Keratinocyte (primary cell): ENCODE measurements at regions not wholly inside any gene's neighbourhood (a gene's known extent, or its start where the extent isn't known, plus 50 kb on each side); places are given as distances from the start of the nearest gene placed in this dataset.

Source experiments
- DNase-seq: peaks from one replicate; pipeline ENCODE4 v3.0.0-alpha.2; 2011; ENCODE audit warnings: low read depth, missing footprints, low spot score
- FAIRE-seq: peaks from 2 replicates; lab custom pipeline; 2011; peaks lifted over from hg19 to GRCh38; lab: Jason Lieb, UNC
- H2AFZ ChIP-seq: 2 replicates; pipeline ENCODE4 v1.6.0; 2012; ENCODE audit warnings: low read length, control low read depth, inconsistent platforms; ENCODE audit not compliant: control insufficient read depth
- H3K27ac ChIP-seq: 2 replicates; pipeline ENCODE4 v1.5.1; 2011; ENCODE audit warnings: low read length; ENCODE audit not compliant: control insufficient read depth, insufficient read depth
- H3K27me3 ChIP-seq: 3 replicates; pipeline ENCODE4 v1.6.0; 2011; ENCODE audit warnings: low read length; ENCODE audit not compliant: control insufficient read depth, insufficient read depth; ENCODE audit errors: extremely low read depth
- H3K36me3 ChIP-seq, 2 experiments: 2 replicates in 1 of 2; 3 replicates in 1 of 2; pipeline ENCODE4 v1.5.1; 2011; ENCODE audit warnings: low read length in 2 of 2, mild to moderate bottlenecking in 1 of 2; ENCODE audit not compliant: control insufficient read depth in 2 of 2, insufficient read depth in 2 of 2; ENCODE audit errors: extremely low read depth in 1 of 2
- H3K4me1 ChIP-seq: 3 replicates; pipeline ENCODE4 v1.5.1; 2011; ENCODE audit warnings: low read length; ENCODE audit not compliant: control insufficient read depth, insufficient read depth; ENCODE audit errors: extremely low read depth
- H3K4me2 ChIP-seq: 3 replicates; pipeline ENCODE4 v1.6.0; 2011; ENCODE audit warnings: low read depth, low read length; ENCODE audit not compliant: control insufficient read depth, insufficient read depth; ENCODE audit errors: extremely low read depth
- H3K4me3 ChIP-seq, 3 experiments: fragments of 200-600 bp in 1 of 3; sonication (generic) in 1 of 3; 2 replicates in 2 of 3; 3 replicates in 1 of 3; pipeline ENCODE4 v1.5.1; 2011 to 2016; ENCODE audit warnings: low read length in 3 of 3, mild to moderate bottlenecking in 3 of 3, control low read depth in 2 of 3, inconsistent platforms in 1 of 3, low read depth in 1 of 3, mixed read lengths in 1 of 3, mixed run types in 1 of 3, moderate library complexity in 1 of 3; ENCODE audit not compliant: control insufficient read depth in 2 of 3, insufficient read depth in 2 of 3; ENCODE audit errors: extremely low read depth in 1 of 3
- H3K79me2 ChIP-seq: 2 replicates; pipeline ENCODE4 v1.6.0; 2012; ENCODE audit warnings: low read length; ENCODE audit not compliant: control insufficient read depth, insufficient read depth
- H3K9ac ChIP-seq: 3 replicates; pipeline ENCODE4 v1.6.0; 2011; ENCODE audit warnings: low read length; ENCODE audit not compliant: control insufficient read depth, insufficient read depth; ENCODE audit errors: extremely low read depth
- H3K9me1 ChIP-seq: 3 replicates; pipeline ENCODE4 v1.6.0; 2011; ENCODE audit warnings: low read length; ENCODE audit not compliant: control insufficient read depth, insufficient read depth; ENCODE audit errors: extremely low read depth
- H3K9me3 ChIP-seq: 2 replicates; pipeline ENCODE4 v1.5.1; 2012; ENCODE audit warnings: low read depth, low read length; ENCODE audit not compliant: control insufficient read depth
- H4K20me1 ChIP-seq: 3 replicates; pipeline ENCODE4 v1.6.0; 2011; ENCODE audit warnings: low read length; ENCODE audit not compliant: control insufficient read depth, insufficient read depth; ENCODE audit errors: extremely low read depth
- EZH2 ChIP-seq: IDR thresholded peaks from one replicate; pipeline ENCODE4 v1.6.1; 2012; ENCODE audit warnings: inconsistent platforms, mild to moderate bottlenecking, low read length, moderate library complexity
- dilution Hi-C: fragments of 300-500 bp; cut with MboI; formaldehyde crosslinking; loops from one replicate; pipeline ENCODE4 v1.7.0; 2020; ENCODE audit warnings: low sequenced_read_pairs; ENCODE audit not compliant: extremely low pct_ligation_motif_present
- TF ChIP-seq, protein P1 (sequence below), 3 experiments: IDR thresholded peaks in 1 of 3; conservative IDR thresholded peaks in 1 of 3; optimal IDR thresholded peaks in 1 of 3; 2 replicates in 2 of 3; 3 replicates in 1 of 3; pipeline versions ENCODE3 to v1.5.1; 2011; ENCODE audit warnings: low read length in 3 of 3, mild to moderate bottlenecking in 3 of 3, moderate library complexity in 2 of 3, control low read depth in 1 of 3, inconsistent platforms in 1 of 3; ENCODE audit not compliant: insufficient read depth in 2 of 3; ENCODE audit errors: extremely low read depth in 1 of 3

DNA sequence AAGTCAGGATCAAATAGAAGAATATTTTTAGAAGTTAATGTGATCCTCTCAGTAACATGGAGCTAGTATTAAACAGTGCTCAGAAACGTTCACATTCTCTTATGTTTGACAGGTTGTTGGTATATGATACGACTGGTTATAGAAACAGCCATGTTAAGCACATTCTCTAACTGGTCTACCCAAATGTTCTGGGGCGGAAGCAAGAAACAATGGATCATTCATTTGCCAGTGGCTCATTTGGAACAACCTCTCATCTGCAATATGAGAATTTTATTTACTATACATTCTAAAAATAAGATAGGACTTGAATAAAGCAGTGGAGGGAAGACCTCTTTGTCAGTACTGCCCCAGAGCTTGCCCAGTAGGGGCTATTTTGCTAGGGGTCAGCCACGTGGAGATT, 167.1 kb upstream of the FAM98A start:
- FAIRE-seq (no peak), DNase-seq (no peak)
- dilution Hi-C loops, result no loop called here
- Histone ChIP-seq H3K4me2 (no peak overlapping the region), H2AFZ (no peak overlapping the region), H3K36me3 (no peaks in the 10 kb centered on the region), H3K9me1 (no peaks in the 10 kb centered on the region), H3K4me1 (no peaks in the 10 kb centered on the region), H3K4me3 (no peak overlapping the region), H3K79me2 (no peaks in the 10 kb centered on the region), H3K9ac (no peak overlapping the region), H3K27me3 (no peaks in the 10 kb centered on the region), H4K20me1 (no peaks in the 10 kb centered on the region), H3K9me3 (no peaks in the 10 kb centered on the region), H3K27ac (no peak overlapping the region)
- TF ChIP-seq, protein P1, sequence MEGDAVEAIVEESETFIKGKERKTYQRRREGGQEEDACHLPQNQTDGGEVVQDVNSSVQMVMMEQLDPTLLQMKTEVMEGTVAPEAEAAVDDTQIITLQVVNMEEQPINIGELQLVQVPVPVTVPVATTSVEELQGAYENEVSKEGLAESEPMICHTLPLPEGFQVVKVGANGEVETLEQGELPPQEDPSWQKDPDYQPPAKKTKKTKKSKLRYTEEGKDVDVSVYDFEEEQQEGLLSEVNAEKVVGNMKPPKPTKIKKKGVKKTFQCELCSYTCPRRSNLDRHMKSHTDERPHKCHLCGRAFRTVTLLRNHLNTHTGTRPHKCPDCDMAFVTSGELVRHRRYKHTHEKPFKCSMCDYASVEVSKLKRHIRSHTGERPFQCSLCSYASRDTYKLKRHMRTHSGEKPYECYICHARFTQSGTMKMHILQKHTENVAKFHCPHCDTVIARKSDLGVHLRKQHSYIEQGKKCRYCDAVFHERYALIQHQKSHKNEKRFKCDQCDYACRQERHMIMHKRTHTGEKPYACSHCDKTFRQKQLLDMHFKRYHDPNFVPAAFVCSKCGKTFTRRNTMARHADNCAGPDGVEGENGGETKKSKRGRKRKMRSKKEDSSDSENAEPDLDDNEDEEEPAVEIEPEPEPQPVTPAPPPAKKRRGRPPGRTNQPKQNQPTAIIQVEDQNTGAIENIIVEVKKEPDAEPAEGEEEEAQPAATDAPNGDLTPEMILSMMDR (optimal IDR thresholded peaks at IDR 0.05 in 1 of 3, IDR thresholded peaks at IDR 0.05 in 1 of 3, conservative IDR thresholded peaks at IDR 0.05 in 1 of 3; ENCODE audit: extremely low read depth in 1 of 3, insufficient read depth in 2 of 3, low read length in 3 of 3), result no peak
- no peak for TF ChIP-seq EZH2

- FAIRE-seq, result no peak
- Histone ChIP-seq H3K4me2 (no peak overlapping the region), H4K20me1 (no peaks in the 10 kb centered on the region), H3K36me3 (no peaks in the 10 kb centered on the region), H3K9me1 (no peaks in the 10 kb centered on the region), H3K9ac (no peak overlapping the region), H2AFZ (no peak overlapping the region), H3K9me3 (no peaks in the 10 kb centered on the region), H3K27ac (no peak overlapping the region), H3K4me1 (no peaks in the 10 kb centered on the region), H3K79me2 (no peaks in the 10 kb centered on the region), H3K4me3 (no peak overlapping the region), H3K27me3 (no peaks in the 10 kb centered on the region)
- dilution Hi-C loops, result no loop called here
- TF ChIP-seq, protein P1 (optimal IDR thresholded peaks at IDR 0.05 in 1 of 3, IDR thresholded peaks at IDR 0.05 in 1 of 3, conservative IDR thresholded peaks at IDR 0.05 in 1 of 3; ENCODE audit: extremely low read depth in 1 of 3, insufficient read depth in 2 of 3, low read length in 3 of 3), result no peak
- no peak for TF ChIP-seq EZH2
- DNase-seq, result no peak
Measured at GRCh38 chr2:33765122-33765521, 166.0 kb upstream of the FAM98A start.
